Suppressor macrophage (primary cell): ENCODE measurements at regions not wholly inside any gene's neighbourhood (a gene's known extent, or its start where the extent isn't known, plus 50 kb on each side); places are given as distances from the start of the nearest gene placed in this dataset.
"Not testable (repeated sequence)": the region's sequence is repeated elsewhere in the genome, so short reads cannot be mapped to it uniquely, and the experiment has no call there.

Experiments used
- DNase-seq, 4 experiments: peaks; one replicate each; pipeline ENCODE4 v3.0.0-alpha.2; 2020 to 2022

GRCh38 chr5:156219483-156220005 lies 107.4 kb upstream of the SGCD start:
- DNase-seq = no peak

DNA sequence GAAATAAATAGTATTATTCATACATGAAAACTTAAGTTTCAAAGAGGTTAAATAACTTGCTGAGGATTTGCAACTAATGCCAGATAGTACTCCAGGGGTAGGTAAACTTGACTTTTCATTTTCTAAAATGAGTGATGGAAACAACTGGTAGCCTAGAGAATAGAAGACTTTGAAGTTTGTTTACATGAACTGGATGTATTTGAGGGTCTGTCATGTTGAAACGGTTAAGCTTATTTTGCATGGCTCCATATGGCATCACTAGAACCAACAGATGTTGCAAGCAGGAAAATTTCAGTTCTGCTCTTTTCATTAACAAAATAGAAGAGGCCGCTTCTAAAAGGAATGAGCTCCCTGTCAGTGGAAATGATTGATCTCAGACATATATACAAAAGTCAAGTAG lies 105.1 kb upstream of the SGCD start:
- DNase-seq = no peak

GRCh38 chr5:156223547-156223946 lies 103.4 kb upstream of the SGCD start:
- DNase-seq = no peak

- DNase-seq = not testable (repeated sequence)
Measured at GRCh38 chr5:156226485-156226884, 100.5 kb upstream of the SGCD start.

DNA sequence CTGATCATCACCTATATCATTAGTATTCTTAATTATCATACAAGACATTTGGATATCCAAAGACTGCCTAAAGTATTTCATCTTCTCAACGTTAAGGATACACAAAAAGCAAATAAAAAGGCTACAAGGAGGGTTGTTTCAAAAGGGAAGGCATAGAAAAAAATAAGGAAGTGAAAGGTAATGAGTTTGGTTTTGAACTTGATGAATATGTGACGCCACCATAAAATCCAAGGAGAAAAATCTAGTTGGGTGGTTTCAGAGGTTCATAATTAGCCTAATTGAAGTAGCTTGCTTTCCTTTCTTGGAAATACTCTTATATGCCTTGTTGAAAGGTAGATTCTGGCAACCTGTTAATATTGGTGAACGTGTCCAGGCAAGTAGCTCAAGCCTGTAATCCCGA lies 96.1 kb upstream of the SGCD start:
- no peak for DNase-seq

DNA sequence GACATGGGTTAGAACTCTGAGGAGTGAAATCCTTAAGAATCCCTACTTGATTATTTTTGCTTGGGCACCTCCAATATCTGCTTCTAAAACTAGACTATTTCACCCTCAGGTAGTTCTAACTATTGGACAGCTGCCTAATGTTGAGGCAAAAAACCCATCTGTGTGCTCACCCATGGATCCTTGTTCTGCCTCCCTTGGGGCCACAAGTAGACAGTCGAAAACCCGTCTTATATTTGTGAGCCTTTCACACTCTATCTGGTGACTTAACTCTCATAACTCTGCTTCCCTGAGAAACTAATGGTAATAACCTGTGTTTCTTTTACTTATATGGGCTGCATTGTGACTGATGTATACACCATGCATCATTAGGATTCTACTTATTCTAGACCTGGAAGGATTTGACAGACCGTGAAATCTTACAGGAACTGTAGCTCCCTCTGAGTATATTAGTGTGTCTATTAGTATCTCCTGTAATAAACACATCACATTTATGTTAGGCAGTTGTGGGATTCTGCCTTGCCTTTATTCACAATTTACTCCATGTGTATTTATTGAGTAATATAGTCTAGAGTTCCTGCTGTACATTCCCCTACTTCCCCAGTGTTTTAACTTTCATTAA lies 94.6 kb upstream of the SGCD start:
- DNase-seq = no peak

DNA sequence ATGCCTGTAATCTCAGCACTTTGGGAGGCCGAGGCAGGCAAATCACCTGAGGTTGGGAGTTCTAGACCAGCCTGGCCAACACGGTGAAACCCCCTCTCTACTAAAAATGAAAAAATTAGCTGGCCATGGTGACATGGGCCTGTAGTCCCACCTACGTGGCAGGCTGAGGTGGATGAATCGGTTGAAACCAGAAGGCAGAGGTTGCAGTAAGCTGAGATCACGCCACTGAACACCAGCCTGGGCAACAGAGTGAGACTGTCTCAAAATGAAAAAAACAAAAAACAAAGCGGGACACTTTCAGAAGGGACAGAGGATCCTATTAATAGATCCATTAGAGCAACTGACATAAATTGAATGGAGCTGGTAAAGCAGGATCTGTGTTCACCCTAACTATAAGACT lies 89.6 kb upstream of the SGCD start:
- DNase-seq = no peak

- no peak for DNase-seq
Measured at GRCh38 chr5:156239800-156240199, 87.2 kb upstream of the SGCD start.

DNA sequence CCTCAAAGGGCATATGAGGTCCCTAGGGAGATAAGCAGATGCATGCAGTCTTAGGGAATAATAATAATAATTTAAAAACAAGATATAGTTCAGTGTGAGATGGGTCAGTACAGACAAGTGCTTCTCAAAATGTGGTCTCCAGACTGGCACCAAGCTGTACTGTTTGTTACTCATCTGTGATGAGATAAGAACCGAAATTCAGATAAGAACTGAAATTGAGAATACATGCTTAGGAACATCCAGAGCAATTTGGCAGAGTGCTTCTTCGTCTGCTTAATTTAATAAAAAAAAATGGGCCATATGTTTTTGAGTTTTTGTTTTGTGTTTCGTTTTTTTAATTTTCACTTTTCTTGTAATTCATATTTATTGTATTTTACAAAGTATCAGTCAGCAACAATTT lies 86.5 kb upstream of the SGCD start:
- DNase-seq = no peak

DNA sequence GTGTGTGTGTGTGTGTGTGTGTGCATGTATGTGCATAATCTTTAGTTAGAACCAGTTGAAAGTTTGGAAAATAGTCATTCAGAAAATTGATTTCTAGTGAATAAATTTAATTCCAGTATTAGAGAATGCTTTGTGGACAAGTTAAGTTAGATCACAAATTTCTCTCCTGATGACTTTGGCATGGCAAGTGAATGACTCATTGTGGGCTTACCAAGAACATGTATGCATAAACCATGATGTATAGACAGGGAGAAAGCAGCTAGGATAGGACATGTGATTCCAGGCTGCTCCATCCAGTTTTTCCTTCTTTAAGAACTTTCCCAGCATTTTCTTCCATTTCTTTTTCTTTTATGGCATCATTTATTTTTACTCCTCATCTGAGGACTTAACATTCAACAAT lies 85.7 kb upstream of the SGCD start:
- no peak for DNase-seq

- no peak for DNase-seq
Measured at GRCh38 chr5:156245895-156246294, 81.1 kb upstream of the SGCD start.

DNA sequence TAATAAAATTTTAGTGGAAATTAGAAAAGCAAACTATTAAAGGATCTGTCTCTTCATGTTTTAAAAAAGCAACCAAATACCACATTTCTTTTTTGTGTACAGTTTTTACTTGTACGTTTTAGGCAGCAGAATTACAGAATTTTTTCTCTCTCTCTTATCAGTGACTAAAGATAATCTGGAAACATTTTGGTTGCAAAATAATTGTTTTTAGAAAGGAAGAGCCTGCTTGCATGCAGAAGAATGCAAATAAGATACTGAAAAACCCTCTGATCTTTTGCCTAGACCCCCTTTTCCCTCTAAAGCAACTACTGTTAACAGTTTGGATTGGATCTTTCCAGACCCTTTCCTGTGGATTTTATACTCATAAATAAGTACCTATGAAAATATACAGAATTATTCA lies 75.9 kb upstream of the SGCD start:
- no peak for DNase-seq

- no peak for DNase-seq
Measured at GRCh38 chr5:156253130-156253529, 73.8 kb upstream of the SGCD start.

DNA sequence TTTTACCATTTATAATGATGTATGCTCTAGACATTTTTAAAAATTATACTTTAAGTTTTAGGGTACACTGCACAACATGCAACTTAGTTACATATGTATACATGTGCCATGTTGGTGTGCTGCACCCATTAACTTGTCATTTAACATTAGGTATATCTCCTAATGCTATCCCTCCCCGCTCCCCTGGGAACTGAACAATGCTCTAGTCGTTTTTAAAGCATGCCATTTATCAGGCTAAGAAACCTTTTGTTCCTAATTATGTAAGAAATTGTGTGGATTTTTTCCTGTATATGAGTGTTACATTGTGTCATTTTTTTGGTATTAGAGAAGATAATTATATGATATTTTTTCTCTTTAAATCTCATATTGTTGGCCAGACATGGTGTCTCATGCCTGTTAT lies 72.8 kb upstream of the SGCD start:
- no peak for DNase-seq

- no peak for DNase-seq
Measured at GRCh38 chr5:156256642-156257041, 70.3 kb upstream of the SGCD start.

GRCh38 chr5:156258934-156259333 lies 68.0 kb upstream of the SGCD start:
- no peak for DNase-seq

- no peak for DNase-seq
Measured at GRCh38 chr5:156259618-156260017, 67.3 kb upstream of the SGCD start.

GRCh38 chr5:156261275-156261939 lies 65.6 kb upstream of the SGCD start:
- no peak for DNase-seq

DNA sequence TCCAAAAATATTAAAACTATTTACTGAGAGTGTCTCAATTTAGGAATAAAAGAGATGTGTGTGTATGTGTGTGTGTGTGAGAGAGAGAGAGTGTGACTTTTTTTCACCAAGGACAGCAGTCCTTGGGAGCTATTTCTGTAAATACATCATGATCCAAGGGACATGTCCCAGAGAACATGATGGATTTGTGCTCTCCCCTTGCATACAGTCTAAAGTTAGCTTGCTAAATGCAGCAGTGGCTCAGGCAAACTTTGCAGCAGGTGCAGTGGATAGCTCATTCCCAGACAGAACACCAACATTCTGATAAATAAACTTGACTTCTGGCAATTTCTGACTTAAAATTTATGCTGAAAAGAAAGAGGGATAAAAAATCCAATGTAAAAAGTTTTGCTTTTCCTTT lies 55.4 kb upstream of the SGCD start:
- DNase-seq = no peak

- DNase-seq = no peak
Measured at GRCh38 chr5:156272139-156272538, 54.8 kb upstream of the SGCD start.

- DNase-seq = no peak
Measured at GRCh38 chr5:156273325-156273724, 53.6 kb upstream of the SGCD start.

DNA sequence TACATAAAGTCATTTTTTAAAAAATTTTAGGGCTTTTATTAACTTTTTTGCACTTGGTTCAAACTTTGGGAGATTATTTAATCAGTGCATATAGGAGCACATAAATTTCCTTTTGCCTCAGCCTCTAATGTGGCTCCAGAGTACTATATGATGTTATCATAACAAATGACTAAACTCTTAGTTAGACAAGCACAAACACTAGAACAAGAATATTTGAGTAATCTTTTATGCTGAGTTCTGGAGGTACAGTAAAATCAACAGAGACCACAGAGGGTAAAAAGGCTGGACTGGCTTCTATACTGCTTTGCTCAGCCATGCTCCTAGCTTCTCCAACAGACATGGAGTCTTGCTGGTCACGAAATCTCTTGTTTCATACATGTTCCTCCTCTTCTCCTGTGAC lies 52.5 kb upstream of the SGCD start:
- no peak for DNase-seq
